Activated CD4-positive, CD25-positive, alpha-beta regulatory T cell treated with anti-CD3 and anti-CD28 coated beads, Interleukin-2, amount 50 U/mL, for 16 hours (primary cell): ENCODE measurements at regions not wholly inside any gene's neighbourhood (a gene's known extent, or its start where the extent isn't known, plus 50 kb on each side); places are given as distances from the start of the nearest gene placed in this dataset.

ENCODE experiments used
- DNase-seq: peaks from one replicate; pipeline ENCODE4 v3.0.0-alpha.2; 2020; ENCODE audit warnings: low read depth, low spot score

GRCh38 chr18:46265196-46266156 lies 161.3 kb downstream of the HAUS1 start:
- no peak for DNase-seq

- DNase-seq, result no peak
Measured at GRCh38 chr18:46266473-46266872, 162.3 kb downstream of the HAUS1 start.

GRCh38 chr18:46268671-46269070 lies 164.5 kb downstream of the HAUS1 start:
- DNase-seq, result no peak

- no peak for DNase-seq
Measured at GRCh38 chr18:46269275-46269674, 165.1 kb downstream of the HAUS1 start.

- no peak for DNase-seq
Measured at GRCh38 chr18:46271488-46271887, 167.3 kb downstream of the HAUS1 start.

- no peak for DNase-seq
Measured at GRCh38 chr18:46273861-46274260, 169.7 kb downstream of the HAUS1 start.

- DNase-seq, result no peak
Measured at GRCh38 chr18:46274266-46274665, 170.1 kb downstream of the HAUS1 start.

GRCh38 chr18:46275370-46275769 lies 171.2 kb downstream of the HAUS1 start:
- no peak for DNase-seq

- DNase-seq, result no peak
Measured at GRCh38 chr18:46276748-46277147, 172.6 kb downstream of the HAUS1 start.

- no peak for DNase-seq
Measured at GRCh38 chr18:46278481-46279465, 174.6 kb downstream of the HAUS1 start.

- no peak for DNase-seq
Measured at GRCh38 chr18:46279673-46280072, 175.5 kb downstream of the HAUS1 start.

- DNase-seq, result peak; percentile 9
Measured at GRCh38 chr18:46281185-46282176, 177.3 kb downstream of the HAUS1 start.

GRCh38 chr18:46282177-46282570 lies 178.0 kb downstream of the HAUS1 start:
- no peak for DNase-seq

GRCh38 chr18:46282646-46283045 lies 178.5 kb downstream of the HAUS1 start:
- no peak for DNase-seq

GRCh38 chr18:46283268-46283667 lies 179.1 kb downstream of the HAUS1 start:
- DNase-seq, result no peak

- DNase-seq, result no peak
Measured at GRCh38 chr18:46283895-46284295, 179.7 kb downstream of the HAUS1 start.

- DNase-seq, result no peak
Measured at GRCh38 chr18:46289463-46289862, 185.3 kb downstream of the HAUS1 start.

- DNase-seq, result no peak
Measured at GRCh38 chr18:46289931-46290330, 185.7 kb downstream of the HAUS1 start.

GRCh38 chr18:46290440-46291020 lies 186.3 kb downstream of the HAUS1 start:
- no peak for DNase-seq

GRCh38 chr18:46291149-46291548 lies 187.0 kb downstream of the HAUS1 start:
- no peak for DNase-seq

GRCh38 chr18:46293742-46294181 lies 189.6 kb downstream of the HAUS1 start:
- DNase-seq, result no peak
